ENCODE measurements at regions not wholly inside any gene's neighbourhood (a gene's known extent, or its start where the extent isn't known, plus 50 kb on each side); places are given as distances from the start of the nearest gene placed in this dataset.
"Not testable (repeated sequence)": the region's sequence is repeated elsewhere in the genome, so short reads cannot be mapped to it uniquely, and the experiment has no call there.

- no peak for DNase-seq
These were observed 224.8 kb upstream of the NOCT start for GRCh38 chr4:138790706-138791340.

GRCh38 chr4:138789796-138790195, 225.8 kb upstream of the NOCT start:
- DNase-seq = no peak

- no peak for DNase-seq
These were observed 226.7 kb upstream of the NOCT start for GRCh38 chr4:138788857-138789256.

GRCh38 chr4:138788267-138788790, 227.3 kb upstream of the NOCT start:
- DNase-seq = no peak

- DNase-seq = not testable (repeated sequence)
These were observed 235.8 kb upstream of the NOCT start for GRCh38 chr4:138779761-138780160.

- DNase-seq = no peak
These were observed 239.7 kb upstream of the NOCT start for GRCh38 chr4:138775890-138776289.

- no peak for DNase-seq
These were observed 240.1 kb upstream of the NOCT start for GRCh38 chr4:138775489-138775888.

GRCh38 chr4:138774940-138775339, 240.6 kb upstream of the NOCT start:
- DNase-seq = no peak

GRCh38 chr4:138774125-138774524, 241.5 kb upstream of the NOCT start:
- not testable (repeated sequence) for DNase-seq

GRCh38 chr4:138773321-138773720, 242.3 kb upstream of the NOCT start:
- DNase-seq = no peak

GRCh38 chr4:138772366-138772765, 243.2 kb upstream of the NOCT start:
- no peak for DNase-seq

- no peak for DNase-seq
These were observed 244.8 kb upstream of the NOCT start for GRCh38 chr4:138770818-138771217.

- DNase-seq = no peak
These were observed 249.2 kb upstream of the NOCT start for GRCh38 chr4:138766332-138766731.

GRCh38 chr4:138765442-138765841, 250.1 kb upstream of the NOCT start:
- DNase-seq = no peak

- DNase-seq = no peak
These were observed 253.9 kb upstream of the NOCT start for GRCh38 chr4:138761638-138762220.

GRCh38 chr4:138759554-138759902, 256.1 kb upstream of the NOCT start:
- no peak for DNase-seq

- no peak for DNase-seq
These were observed 256.6 kb upstream of the NOCT start for GRCh38 chr4:138758876-138759553.

GRCh38 chr4:138758196-138758595, 257.4 kb upstream of the NOCT start:
- DNase-seq = no peak

GRCh38 chr4:138757432-138757831, 258.1 kb upstream of the NOCT start:
- no peak for DNase-seq

GRCh38 chr4:138756519-138756918, 259.1 kb upstream of the NOCT start:
- no peak for DNase-seq

- DNase-seq = no peak
These were observed 264.3 kb upstream of the NOCT start for GRCh38 chr4:138751309-138751708.

GRCh38 chr4:138749303-138749702, 266.3 kb upstream of the NOCT start:
- no peak for DNase-seq

- no peak for DNase-seq
These were observed 273.7 kb upstream of the NOCT start for GRCh38 chr4:138741766-138742377.
